DND-41 (cell line): ENCODE measurements at regions not wholly inside any gene's neighbourhood (a gene's known extent, or its start where the extent isn't known, plus 50 kb on each side); places are given as distances from the start of the nearest gene placed in this dataset.

Source experiments
- ATAC-seq: fragments of 200-7000 bp; cut with Tn5 transposase; 3 replicates; pipeline ENCODE4 v1.9.1; 2021; ENCODE audit warnings: low read depth; ENCODE audit not compliant: insufficient read depth
- DNase-seq: peaks from one replicate; pipeline ENCODE4 v3.0.0-alpha.2; 2020
- H2AFZ ChIP-seq: 2 replicates; pipeline ENCODE4 v1.6.0; 2012; ENCODE audit warnings: low read depth, low read length
- H3K27ac ChIP-seq: 2 replicates; pipeline ENCODE4 v1.5.1; 2012; ENCODE audit warnings: low read length, inconsistent platforms
- H3K27me3 ChIP-seq: fragments of 200-600 bp; sonication (generic); 2 replicates; pipeline ENCODE4 v1.6.0; 2012; ENCODE audit warnings: low read length, mild to moderate bottlenecking, inconsistent platforms; ENCODE audit not compliant: insufficient read depth, poor library complexity
- H3K36me3 ChIP-seq: 2 replicates; pipeline ENCODE4 v1.5.1; 2012; ENCODE audit warnings: low read length, inconsistent platforms; ENCODE audit not compliant: insufficient read depth
- H3K4me1 ChIP-seq: 2 replicates; pipeline ENCODE4 v1.5.1; 2012; ENCODE audit warnings: mild to moderate bottlenecking, low read length; ENCODE audit not compliant: insufficient read depth
- H3K4me2 ChIP-seq: 2 replicates; pipeline ENCODE4 v1.6.0; 2012; ENCODE audit warnings: mild to moderate bottlenecking, moderate library complexity, low read length, inconsistent platforms; ENCODE audit not compliant: insufficient read depth
- H3K4me3 ChIP-seq, 2 experiments: fragments of 200-600 bp in 1 of 2; shearing (Covaris generic) in 1 of 2; 2 replicates each; pipeline ENCODE4 v1.5.1; 2012 to 2016; ENCODE audit warnings: inconsistent platforms in 2 of 2, low read length in 2 of 2, mild to moderate bottlenecking in 2 of 2, low read depth in 1 of 2, moderate library complexity in 1 of 2
- H3K79me2 ChIP-seq: 2 replicates; pipeline ENCODE4 v1.6.0; 2012; ENCODE audit warnings: low read length, inconsistent platforms; ENCODE audit not compliant: insufficient read depth
- H3K9ac ChIP-seq: 2 replicates; pipeline ENCODE4 v1.6.0; 2012; ENCODE audit warnings: low read depth, mild to moderate bottlenecking, inconsistent platforms, low read length, moderate library complexity
- H3K9me3 ChIP-seq: 2 replicates; pipeline ENCODE4 v1.5.1; 2012; ENCODE audit warnings: low read length, moderate library complexity, mild to moderate bottlenecking, inconsistent platforms; ENCODE audit not compliant: insufficient read depth, severe bottlenecking
- H4K20me1 ChIP-seq: 2 replicates; pipeline ENCODE4 v1.6.0; 2012; ENCODE audit warnings: low read length; ENCODE audit not compliant: insufficient read depth
- EZH2 ChIP-seq: IDR thresholded peaks from 3 replicates; pipeline ENCODE4 v1.6.1; 2012; ENCODE audit warnings: borderline replicate concordance, low read depth, mild to moderate bottlenecking, moderate library complexity, low read length, inconsistent platforms; ENCODE audit not compliant: severe bottlenecking
- TF ChIP-seq, protein P1 (sequence below): IDR thresholded peaks from 2 replicates; pipeline ENCODE4 v1.5.1; 2012; ENCODE audit warnings: borderline replicate concordance, low read length, moderate library complexity, mild to moderate bottlenecking; ENCODE audit not compliant: poor library complexity, severe bottlenecking; ENCODE audit errors: extremely low read depth

GRCh38 chr6:27811451-27811772, 100.8 kb downstream of the OR2B2 start:
- Histone ChIP-seq H3K4me2 (peak overlapping the region; percentile 69), H3K27ac (peak overlapping the region; percentile 100), H3K9ac (peak overlapping the region; percentile 94), H2AFZ (no peak overlapping the region), H3K9me3 (no peaks in the 10 kb centered on the region), H4K20me1 (peaks cover 4% of the 10 kb centered on the region), H3K36me3 (peaks cover 7% of the 10 kb centered on the region; the same call in 1 of the 2 replicates), H3K27me3 (no peaks in the 10 kb centered on the region), H3K4me1 (peaks cover 25% of the 10 kb centered on the region), H3K4me3 (peak overlapping the region; percentile 65 to 89; a peak in 3 of 4 replicates), H3K79me2 (peaks cover 40% of the 10 kb centered on the region)
- DNase-seq (no peak), ATAC-seq (no peak)
- TF ChIP-seq, protein P1, sequence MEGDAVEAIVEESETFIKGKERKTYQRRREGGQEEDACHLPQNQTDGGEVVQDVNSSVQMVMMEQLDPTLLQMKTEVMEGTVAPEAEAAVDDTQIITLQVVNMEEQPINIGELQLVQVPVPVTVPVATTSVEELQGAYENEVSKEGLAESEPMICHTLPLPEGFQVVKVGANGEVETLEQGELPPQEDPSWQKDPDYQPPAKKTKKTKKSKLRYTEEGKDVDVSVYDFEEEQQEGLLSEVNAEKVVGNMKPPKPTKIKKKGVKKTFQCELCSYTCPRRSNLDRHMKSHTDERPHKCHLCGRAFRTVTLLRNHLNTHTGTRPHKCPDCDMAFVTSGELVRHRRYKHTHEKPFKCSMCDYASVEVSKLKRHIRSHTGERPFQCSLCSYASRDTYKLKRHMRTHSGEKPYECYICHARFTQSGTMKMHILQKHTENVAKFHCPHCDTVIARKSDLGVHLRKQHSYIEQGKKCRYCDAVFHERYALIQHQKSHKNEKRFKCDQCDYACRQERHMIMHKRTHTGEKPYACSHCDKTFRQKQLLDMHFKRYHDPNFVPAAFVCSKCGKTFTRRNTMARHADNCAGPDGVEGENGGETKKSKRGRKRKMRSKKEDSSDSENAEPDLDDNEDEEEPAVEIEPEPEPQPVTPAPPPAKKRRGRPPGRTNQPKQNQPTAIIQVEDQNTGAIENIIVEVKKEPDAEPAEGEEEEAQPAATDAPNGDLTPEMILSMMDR = no peak
- TF ChIP-seq EZH2 = no peak

- Histone ChIP-seq H3K27me3 (no peaks in the 10 kb centered on the region), H2AFZ (no peak overlapping the region), H3K4me3 (peak overlapping the region; percentile 65 to 89), H3K4me1 (peaks cover 30% of the 10 kb centered on the region), H3K36me3 (peaks cover 7% of the 10 kb centered on the region; the same call in 1 of the 2 replicates), H4K20me1 (peaks cover 4% of the 10 kb centered on the region), H3K9ac (peak overlapping the region; percentile 94), H3K9me3 (no peaks in the 10 kb centered on the region), H3K79me2 (peaks cover 40% of the 10 kb centered on the region), H3K27ac (peak overlapping the region; percentile 100), H3K4me2 (peak overlapping the region; percentile 69)
- no peak for TF ChIP-seq EZH2
- TF ChIP-seq, protein P1 = no peak
- peak; percentile 14 for ATAC-seq
- DNase-seq = peak; percentile 73
These were observed 101.3 kb downstream of the OR2B2 start for GRCh38 chr6:27810768-27811450.

- Histone ChIP-seq H3K27me3 (no peaks in the 10 kb centered on the region), H3K79me2 (peaks cover 40% of the 10 kb centered on the region), H3K9me3 (no peaks in the 10 kb centered on the region), H2AFZ (no peak overlapping the region), H3K4me2 (peak overlapping the region; percentile 69), H3K9ac (peak overlapping the region; percentile 94), H3K4me1 (peaks cover 30% of the 10 kb centered on the region), H4K20me1 (peaks cover 4% of the 10 kb centered on the region), H3K4me3 (peak overlapping the region; percentile 65 to 89), H3K36me3 (peaks cover 7% of the 10 kb centered on the region; the same call in 1 of the 2 replicates), H3K27ac (peak overlapping the region; percentile 100)
- DNase-seq (peak; percentile 90), ATAC-seq (peak; percentile 53)
- TF ChIP-seq, protein P1 = peak; percentile 34
- TF ChIP-seq EZH2 = no peak
These were observed 102.0 kb downstream of the OR2B2 start for GRCh38 chr6:27809939-27810767.
